GM13977 (cell line): ENCODE measurements at regions not wholly inside any gene's neighbourhood (a gene's known extent, or its start where the extent isn't known, plus 50 kb on each side); places are given as distances from the start of the nearest gene placed in this dataset.

Experiments used
- DNase-seq: peaks from one replicate; pipeline ENCODE4 v3.0.0; 2012; ENCODE audit warnings: low spot score
- in situ Hi-C: fragments of 300-500 bp; cut with MboI; formaldehyde crosslinking; loops from one replicate; pipeline ENCODE4 v1.12.0; 2022; ENCODE audit warnings: low sequenced_read_pairs, low pct_unique_long_range_greater_than_20kb, mixed read lengths, inconsistent platforms; ENCODE audit not compliant: unreplicated experiment
- TF ChIP-seq, protein P1 (sequence below): IDR thresholded peaks from 2 replicates; pipeline ENCODE4 v1.5.1; 2012; ENCODE audit warnings: mild to moderate bottlenecking, control low read depth; ENCODE audit not compliant: insufficient read depth; ENCODE audit errors: extremely low read depth, missing control alignments

DNA sequence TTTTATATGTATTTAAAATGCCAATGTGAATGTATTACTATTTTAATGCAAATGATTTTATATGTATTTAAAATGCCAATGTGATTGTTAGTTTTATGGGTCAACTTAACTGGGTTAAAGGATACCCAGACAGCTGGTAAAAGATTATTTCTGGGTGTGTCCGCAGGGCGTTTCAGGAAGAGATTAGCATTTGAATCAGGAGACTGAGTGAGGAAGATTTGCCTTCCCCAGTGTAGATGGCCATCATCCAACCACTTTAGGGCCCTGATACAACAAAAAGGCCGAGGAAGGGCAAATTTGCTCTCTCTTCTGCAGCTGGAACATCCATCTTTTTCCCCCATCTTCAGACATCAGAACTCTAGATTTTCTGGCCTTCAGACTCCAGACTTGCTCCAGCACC is 116.2 kb downstream of the BAMBI start:
- in situ Hi-C loops: no loop called here
- no peak for DNase-seq
- TF ChIP-seq, protein P1, sequence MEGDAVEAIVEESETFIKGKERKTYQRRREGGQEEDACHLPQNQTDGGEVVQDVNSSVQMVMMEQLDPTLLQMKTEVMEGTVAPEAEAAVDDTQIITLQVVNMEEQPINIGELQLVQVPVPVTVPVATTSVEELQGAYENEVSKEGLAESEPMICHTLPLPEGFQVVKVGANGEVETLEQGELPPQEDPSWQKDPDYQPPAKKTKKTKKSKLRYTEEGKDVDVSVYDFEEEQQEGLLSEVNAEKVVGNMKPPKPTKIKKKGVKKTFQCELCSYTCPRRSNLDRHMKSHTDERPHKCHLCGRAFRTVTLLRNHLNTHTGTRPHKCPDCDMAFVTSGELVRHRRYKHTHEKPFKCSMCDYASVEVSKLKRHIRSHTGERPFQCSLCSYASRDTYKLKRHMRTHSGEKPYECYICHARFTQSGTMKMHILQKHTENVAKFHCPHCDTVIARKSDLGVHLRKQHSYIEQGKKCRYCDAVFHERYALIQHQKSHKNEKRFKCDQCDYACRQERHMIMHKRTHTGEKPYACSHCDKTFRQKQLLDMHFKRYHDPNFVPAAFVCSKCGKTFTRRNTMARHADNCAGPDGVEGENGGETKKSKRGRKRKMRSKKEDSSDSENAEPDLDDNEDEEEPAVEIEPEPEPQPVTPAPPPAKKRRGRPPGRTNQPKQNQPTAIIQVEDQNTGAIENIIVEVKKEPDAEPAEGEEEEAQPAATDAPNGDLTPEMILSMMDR: no peak

DNA sequence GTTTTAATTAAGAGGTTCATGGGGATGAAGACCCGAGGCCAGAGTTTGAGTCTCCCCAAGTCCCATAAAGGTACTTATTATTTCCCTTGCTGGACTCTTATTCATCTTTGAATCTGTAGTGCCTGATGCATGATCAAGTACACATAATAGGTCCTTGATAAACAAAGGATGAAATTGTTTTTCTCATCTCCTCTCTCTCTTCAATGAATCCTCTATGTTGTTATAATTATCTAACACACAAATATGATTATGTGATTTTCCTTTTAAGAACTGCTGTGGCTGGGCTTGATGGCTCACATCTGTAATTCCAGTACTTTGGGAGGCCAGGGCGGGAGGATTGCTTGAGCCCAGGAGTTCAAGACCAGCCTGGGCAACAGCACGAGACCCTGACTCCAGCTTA is 117.7 kb downstream of the BAMBI start:
- no peak for DNase-seq
- in situ Hi-C loops: no loop called here
- TF ChIP-seq, protein P1: no peak

DNA sequence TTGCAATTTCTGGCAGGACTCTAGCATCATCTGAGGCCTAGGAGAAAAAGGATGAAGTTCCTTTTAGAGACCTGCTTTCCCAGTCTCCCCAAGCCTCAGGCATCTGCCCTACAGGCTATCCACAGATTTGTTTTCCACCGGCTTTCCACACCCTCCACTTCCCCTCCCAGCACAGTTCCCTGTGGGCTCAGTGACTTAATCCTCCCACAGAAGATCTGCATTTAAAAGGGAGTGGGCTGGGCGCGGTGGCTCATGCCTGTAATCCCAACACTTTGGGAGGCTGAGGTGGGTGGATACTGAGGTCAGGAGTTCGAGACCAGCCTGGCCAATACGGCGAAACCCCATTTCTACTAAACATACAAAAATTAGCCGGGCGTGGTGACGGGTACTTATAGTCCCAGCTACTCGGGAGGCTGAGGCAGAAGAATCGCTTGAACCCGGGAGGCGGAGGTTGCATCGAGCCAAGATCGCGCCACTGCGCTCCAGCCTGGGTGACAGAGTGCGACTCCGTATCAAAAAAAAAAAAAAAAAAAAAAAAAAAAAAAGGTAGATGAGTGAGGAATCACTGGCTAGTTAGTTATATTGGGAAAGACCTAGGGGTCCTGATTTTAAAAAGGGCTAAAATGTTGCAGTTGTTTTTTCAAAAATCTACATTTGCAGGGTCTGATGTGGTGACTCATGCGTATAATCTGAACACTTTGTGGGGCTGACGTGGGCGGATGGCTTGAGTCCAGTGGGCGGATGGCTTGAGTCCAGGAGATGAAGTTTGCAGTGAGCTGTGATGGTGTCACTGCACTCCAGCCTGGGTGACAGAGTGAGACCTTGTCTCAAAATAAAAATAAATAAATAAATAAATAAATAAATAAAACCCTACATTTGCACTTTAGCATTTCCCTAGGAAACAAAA is 119.5 kb downstream of the BAMBI start:
- in situ Hi-C loops: no loop called here
- DNase-seq: no peak
- TF ChIP-seq, protein P1: no peak

DNA sequence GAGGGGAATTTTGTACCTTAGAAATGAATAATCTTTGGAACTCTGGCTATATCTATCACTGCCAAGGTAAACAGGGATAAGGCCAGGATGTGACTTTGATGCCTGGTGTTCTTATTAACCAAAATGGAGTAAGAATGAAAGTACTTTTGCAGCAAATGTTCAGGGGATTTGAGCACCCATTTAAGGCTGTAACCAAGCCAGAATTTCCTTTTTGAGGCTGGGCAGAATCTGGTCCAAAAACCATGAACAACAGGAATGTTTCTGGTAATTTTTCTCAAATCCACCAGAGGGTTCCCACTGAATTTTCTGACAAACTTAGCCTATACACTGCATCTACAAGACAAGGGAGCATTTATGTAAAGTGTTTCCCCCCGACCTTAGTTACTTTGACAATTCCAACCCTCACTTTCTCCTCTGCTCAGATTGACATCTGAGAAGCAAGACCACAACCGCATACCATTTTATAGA is 120.6 kb downstream of the BAMBI start:
- TF ChIP-seq, protein P1: no peak
- DNase-seq: no peak
- in situ Hi-C loops: no loop called here

DNA sequence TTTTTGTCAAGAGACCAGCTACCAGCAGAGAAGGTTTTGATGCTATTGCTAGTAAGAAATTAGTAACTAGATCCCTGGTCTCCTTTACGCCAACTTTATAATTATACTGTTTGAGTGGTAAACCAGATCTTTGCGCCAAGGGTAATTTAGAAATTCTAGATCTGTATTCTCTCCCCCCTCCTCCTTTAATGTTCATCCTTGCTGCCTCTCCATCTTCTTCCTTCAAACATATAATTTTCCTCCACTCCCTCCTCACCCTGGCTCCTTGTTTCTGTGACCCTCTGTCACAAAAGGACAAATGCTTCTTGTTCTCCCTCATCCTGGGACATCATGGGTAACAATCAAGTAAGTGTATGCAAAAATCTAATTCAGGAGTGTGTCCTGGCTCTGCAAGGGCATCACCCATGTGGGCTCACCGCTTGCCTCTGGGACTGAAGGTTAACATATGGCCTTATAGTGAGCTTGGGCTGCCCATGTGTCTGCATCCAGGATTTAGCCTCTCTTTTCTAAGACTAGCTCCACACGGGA is 121.2 kb downstream of the BAMBI start:
- TF ChIP-seq, protein P1: no peak
- DNase-seq: no peak
- in situ Hi-C loops: no loop called here

DNA sequence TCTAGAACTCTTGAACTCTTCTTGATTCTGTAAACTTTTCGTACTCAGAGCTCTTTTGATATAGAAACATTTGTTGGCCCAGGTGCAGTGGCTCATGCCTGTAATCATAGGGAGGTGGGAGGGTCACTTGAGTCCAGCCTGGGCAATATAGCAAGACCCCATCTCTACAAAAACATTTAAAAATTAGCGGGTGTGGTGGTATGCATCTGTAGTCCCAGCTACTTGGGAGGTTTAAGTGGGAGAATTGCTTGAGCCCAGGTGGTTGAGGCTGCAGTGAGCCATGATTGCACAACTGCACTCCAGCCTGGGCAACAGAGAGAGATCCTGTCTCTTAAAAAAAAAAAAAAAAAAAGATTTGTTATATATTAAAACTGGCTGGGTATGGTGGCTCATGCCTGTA is 121.6 kb downstream of the BAMBI start:
- TF ChIP-seq, protein P1: no peak
- in situ Hi-C loops: no loop called here
- no peak for DNase-seq
